Middle frontal gyrus (tissue), 1 donor: ENCODE measurements at regions not wholly inside any gene's neighbourhood (a gene's known extent, or its start where the extent isn't known, plus 50 kb on each side); places are given as distances from the start of the nearest gene placed in this dataset.
A peak's percentile ranks its signal among the peaks of the same experiment; 100 is the strongest.

ENCODE experiments used
- DNase-seq: peaks from one replicate; pipeline ENCODE4 v3.0.0-alpha.2; 2015; ENCODE audit warnings: low spot score; ENCODE audit errors: extremely low spot score

DNA sequence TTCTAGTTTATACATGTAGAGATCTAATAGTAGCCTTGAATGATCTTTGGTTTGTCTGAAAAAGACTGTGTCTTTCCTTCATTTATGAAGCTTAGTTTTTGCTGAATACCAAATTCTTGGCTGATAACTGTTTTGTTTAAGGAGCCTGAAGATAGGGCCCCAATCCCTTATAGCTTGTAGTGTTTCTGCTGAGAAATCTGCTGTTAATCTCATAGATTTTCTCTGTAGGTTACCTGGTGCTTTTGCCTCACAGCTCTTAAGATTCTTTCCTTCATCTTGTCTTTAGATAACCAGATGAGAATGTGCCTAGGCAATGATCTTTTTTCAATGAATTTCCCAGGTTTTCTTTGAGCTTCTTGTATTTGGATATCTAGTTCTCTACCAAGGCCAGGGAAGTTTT is 562.1 kb downstream of the XIRP2 start:
- no peak for DNase-seq

GRCh38 chr2:167440382-167440781 is 552.1 kb downstream of the XIRP2 start:
- DNase-seq: no peak

- no peak for DNase-seq
These were observed 549.9 kb downstream of the XIRP2 start for GRCh38 chr2:167438206-167438605.

GRCh38 chr2:167431949-167432348 is 543.7 kb downstream of the XIRP2 start:
- DNase-seq: no peak

- no peak for DNase-seq
These were observed 542.2 kb downstream of the XIRP2 start for GRCh38 chr2:167430447-167430846.

DNA sequence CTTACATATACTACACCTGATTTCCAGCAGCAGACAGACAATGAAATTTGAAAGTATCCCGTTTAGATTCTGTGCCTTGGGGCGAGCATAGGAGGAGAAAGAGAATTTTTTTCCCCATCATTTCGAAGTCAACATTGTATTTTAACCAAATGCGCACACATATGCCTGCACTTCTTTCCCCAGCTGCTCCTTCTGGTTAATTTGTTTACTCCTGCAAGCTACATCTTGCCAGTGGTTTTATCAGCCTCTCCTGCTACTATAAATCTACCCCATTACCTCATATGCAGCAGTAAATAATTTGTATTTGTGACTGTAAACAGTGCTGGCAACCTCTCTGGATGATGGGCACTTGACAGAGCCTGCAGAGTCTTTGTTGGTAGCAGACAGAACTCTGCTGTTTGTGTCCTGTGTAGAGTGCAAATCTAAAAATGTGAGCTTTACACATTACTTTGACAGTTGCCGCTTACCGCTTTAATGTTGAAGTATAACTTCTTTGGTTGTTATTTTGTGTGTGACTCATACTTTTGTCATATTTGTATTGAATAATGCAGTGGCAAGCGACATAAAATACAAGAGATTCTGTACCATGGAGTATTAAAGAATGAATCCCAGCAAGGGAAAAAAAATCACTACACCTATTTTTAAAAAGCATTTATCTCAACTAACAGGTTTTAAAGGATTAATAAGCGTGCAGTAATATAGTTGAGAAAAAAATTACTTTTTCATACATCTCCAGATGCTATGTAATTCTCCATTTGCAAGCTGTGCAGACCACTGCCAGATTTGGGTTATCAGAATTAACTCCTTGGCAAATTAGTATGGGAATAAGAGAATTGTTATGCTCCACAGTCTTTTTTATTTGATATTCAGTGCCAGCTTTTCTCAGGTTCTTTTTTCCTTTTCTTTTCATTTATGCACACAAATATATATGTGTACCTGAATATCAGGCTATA is 536.8 kb downstream of the XIRP2 start:
- DNase-seq: no peak

- no peak for DNase-seq
These were observed 535.9 kb downstream of the XIRP2 start for GRCh38 chr2:167424221-167424620.

DNA sequence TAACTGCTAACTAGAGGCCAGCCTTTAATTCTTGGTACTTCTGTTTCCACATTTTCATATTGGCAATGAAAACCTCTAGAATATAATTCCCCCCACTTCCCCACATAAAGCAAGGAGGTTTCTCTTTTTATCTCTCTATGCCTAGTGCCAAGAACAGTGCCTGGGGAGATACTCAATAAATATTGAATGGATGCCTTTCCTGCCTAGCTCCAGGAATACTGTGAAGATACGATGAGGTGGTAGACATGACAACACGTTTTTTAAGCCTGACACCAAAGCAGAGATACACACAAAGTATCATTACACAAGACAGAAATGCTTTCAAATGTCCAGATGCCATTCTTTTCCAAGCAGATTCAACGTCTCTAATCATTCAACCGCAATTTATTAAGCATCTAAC is 535.5 kb downstream of the XIRP2 start:
- no peak for DNase-seq

DNA sequence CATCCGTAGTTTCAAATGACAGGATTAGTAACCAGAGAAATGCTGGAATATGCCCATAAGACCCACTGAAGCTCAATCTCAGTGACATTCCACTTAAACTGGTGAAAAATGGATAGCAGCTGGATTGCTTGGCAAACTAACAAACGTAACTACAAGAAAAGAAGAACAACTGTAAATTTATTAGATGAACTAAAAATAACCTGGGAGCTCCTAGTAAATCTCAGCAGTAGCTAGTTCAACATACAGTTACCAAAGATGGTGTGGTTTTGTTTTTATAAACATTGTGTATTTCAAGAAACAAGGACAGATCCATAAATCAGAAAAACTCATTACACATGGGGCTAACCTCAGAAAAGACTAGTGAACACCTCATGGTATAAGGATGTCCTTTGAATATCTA is 531.9 kb downstream of the XIRP2 start:
- no peak for DNase-seq

DNA sequence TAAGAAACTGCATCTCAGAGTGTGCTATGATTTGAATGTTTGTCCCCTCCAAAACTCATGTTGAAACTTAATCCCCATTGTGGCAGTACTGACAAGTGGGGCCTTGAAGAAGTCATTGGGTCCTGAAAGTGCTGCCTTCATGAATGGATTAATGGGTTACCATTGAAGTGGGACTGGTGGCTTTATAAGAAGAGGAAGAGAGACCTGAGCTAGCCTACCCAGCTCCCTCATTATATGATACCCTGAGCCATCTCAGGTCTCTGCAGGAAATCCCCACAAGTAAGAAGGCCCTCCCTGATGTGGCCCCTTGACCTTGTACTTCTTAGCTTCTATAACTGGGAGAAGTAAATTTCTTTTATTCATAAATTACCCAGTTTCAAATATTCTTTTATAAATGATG is 526.8 kb downstream of the XIRP2 start:
- no peak for DNase-seq

GRCh38 chr2:167411367-167411766 is 523.1 kb downstream of the XIRP2 start:
- DNase-seq: no peak

GRCh38 chr2:167406558-167406957 is 518.3 kb downstream of the XIRP2 start:
- DNase-seq: no peak

DNA sequence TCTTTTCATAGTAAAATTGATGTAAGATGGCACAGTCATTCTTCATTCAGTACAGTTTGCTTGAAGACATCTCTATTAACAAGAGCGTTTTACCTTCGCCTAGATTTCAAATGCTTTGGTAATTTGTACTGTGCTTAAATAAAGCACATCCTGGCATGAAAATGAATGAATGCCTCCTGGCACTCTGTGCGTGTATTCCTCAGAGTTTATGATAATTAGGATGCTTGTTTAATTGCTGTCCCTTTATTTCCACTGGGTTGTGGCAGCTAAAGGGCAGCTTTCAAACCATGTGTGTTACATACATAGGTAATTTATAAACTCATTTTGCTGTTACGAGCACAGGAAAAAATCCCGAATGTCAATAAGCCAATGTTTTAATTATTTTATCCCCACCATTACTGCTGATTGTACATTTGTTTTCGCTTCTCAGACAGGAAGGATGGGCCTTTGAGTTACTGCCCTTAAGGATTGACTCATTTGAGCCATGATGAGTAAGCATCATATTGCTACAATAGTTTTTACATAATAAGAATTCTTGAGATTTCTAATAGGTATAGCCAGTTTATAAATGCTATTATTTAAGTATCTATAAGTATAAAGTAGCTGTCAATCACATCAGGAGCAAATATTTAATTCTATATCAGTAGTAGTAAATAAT is 516.5 kb downstream of the XIRP2 start:
- DNase-seq: no peak

GRCh38 chr2:167401309-167401708 is 513.0 kb downstream of the XIRP2 start:
- no peak for DNase-seq

GRCh38 chr2:167400546-167400945 is 512.3 kb downstream of the XIRP2 start:
- DNase-seq: no peak

DNA sequence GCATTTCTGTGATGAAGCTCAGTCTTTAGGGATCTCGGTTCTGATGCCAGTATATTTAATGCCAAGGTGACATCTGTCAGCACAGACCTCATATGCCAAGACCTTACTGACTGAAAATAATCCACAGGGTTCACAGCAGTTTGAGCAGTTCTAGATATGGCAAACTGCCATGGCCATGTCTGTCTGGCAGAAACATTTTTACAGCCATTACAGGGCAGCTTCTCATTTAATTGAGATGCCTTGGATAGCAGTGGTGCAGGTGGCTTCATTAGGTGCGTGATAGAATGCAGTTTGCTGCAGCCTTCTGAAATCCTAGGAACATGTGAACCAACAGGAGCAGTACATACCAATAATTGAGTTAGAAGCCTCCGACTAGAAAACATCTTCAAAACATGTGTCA is 510.6 kb downstream of the XIRP2 start:
- no peak for DNase-seq

- DNase-seq: peak; percentile 31
These were observed 500.6 kb downstream of the XIRP2 start for GRCh38 chr2:167388901-167389300.

DNA sequence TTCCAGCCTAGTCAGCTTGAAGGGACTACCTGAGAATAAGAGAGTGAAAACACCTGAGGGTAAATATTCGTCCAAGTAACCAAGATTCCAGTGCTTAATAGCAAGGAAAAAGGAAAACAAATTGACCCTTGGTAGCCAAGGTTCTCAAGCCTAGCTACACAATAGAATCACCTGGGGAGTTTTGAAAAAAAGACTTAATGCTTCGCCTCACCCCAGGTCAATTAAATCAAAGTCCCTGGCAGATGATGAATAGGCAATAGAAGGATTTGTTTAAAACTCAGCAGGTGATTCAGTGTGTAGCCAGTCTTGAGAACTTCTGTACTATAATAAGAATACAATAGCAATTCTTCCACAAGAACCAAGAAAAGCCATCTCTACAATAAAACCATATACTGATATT is 500.2 kb downstream of the XIRP2 start:
- no peak for DNase-seq

- DNase-seq: no peak
These were observed 498.4 kb downstream of the XIRP2 start for GRCh38 chr2:167386694-167387093.

DNA sequence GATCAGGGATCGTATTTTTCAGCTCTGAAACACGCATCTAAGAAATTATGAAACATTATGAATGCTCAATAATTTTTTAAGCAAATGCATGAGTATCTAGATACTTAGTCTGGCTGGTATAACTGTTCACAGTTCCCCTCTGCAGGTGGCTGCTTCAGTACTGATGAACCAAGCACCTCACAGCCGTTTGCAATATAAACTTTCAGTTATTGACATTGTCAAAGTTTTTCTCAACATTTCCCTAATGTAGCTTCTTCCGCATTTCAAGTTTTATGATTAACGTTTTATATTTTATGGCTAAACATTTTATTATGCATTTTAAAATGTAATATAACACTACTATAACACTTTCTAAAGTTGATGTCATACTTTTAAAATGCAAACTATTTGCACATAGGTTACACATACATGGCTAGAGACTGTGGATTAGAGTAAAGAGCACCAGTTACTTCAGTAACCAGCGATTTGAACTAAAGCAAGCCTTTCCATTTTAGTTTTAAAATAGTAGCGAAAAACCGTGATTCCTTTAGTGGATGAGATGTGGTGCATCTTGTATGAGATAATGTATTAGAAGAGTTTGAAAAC is 495.4 kb downstream of the XIRP2 start:
- DNase-seq: no peak

DNA sequence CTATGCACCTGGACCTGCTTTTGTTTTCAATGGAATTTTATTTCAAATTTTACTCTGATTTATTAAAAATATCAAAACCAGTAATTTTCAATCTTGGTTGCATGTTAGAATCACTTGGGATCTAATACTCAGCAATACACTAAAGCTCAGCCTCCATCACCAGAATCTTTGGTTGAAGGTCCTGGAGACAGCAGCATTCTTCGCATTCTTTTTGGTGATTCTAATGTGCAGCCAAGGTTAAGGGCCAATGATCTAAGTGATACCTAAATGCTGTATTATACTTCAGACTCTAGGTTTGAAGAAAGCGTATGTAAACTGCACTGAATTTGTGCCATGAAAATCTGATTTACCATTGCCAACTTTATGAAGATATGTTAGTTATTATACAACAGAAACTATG is 493.1 kb downstream of the XIRP2 start:
- no peak for DNase-seq

DNA sequence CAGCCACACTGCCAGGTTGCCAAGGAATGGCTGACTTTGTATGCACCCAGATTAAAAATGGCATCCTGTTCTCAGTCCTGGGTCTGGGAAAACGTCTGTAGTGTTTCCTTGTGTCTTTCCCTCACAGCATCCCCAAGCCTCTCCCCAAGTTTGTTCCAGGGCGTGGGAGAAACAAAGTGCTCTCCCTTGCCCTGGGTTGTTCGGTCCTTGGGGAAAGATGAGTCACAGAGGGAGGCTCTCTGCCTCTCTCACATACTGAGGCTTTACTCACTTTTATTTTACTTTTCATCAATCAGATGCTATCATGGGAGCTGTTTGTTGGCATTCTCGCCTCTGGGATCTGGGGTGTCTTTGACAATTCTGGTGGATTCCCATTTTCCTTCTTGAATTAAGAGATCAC is 492.3 kb downstream of the XIRP2 start:
- no peak for DNase-seq
